Hepatocyte (in vitro differentiated cells): ENCODE measurements at regions not wholly inside any gene's neighbourhood (a gene's known extent, or its start where the extent isn't known, plus 50 kb on each side); places are given as distances from the start of the nearest gene placed in this dataset.

Experiments
- CTCF ChIP-seq: fragments of 200-600 bp; sonication (generic); IDR thresholded peaks from 2 replicates; pipeline ENCODE4 v1.5.1; 2016; ENCODE audit warnings: antibody characterized with exemption, mild to moderate bottlenecking; ENCODE audit not compliant: poor library complexity
- EZH2 ChIP-seq: fragments of 200-600 bp; sonication (generic); IDR thresholded peaks from 2 replicates; pipeline ENCODE4 v1.6.1; 2016; ENCODE audit warnings: antibody characterized with exemption, mild to moderate bottlenecking, borderline replicate concordance
- EZH2phosphoT487 ChIP-seq: fragments of 200-600 bp; sonication (generic); IDR thresholded peaks from one replicate; pipeline ENCODE4 v1.6.1; 2018; ENCODE audit warnings: antibody characterized with exemption, mild to moderate bottlenecking, low read depth, moderate library complexity; ENCODE audit not compliant: unreplicated experiment, severe bottlenecking

GRCh38 chr1:211194826-211195225, 60.9 kb upstream of the KCNH1 start:
- no peak for TF ChIP-seq CTCF
- TF ChIP-seq EZH2phosphoT487: no peak
- no peak for TF ChIP-seq EZH2
